IPS-20b (cell line): ENCODE measurements at regions not wholly inside any gene's neighbourhood (a gene's known extent, or its start where the extent isn't known, plus 50 kb on each side); places are given as distances from the start of the nearest gene placed in this dataset.

Experiments
- H3K27ac ChIP-seq: one replicate; pipeline ENCODE4 v1.5.1; 2013; ENCODE audit warnings: low read length
- H3K27me3 ChIP-seq: 2 replicates; pipeline ENCODE4 v1.6.1; 2013; ENCODE audit warnings: mild to moderate bottlenecking, low read length, inconsistent platforms; ENCODE audit not compliant: insufficient read depth
- H3K36me3 ChIP-seq: 2 replicates; pipeline ENCODE4 v1.6.1; 2013; ENCODE audit warnings: low read depth, mild to moderate bottlenecking, inconsistent platforms, low read length, moderate library complexity; ENCODE audit not compliant: insufficient read depth
- H3K4me1 ChIP-seq: 2 replicates; pipeline ENCODE4 v1.6.1; 2013; ENCODE audit warnings: mild to moderate bottlenecking, control low read depth, inconsistent platforms, low read length, moderate library complexity; ENCODE audit not compliant: insufficient read depth
- H3K4me3 ChIP-seq: 2 replicates; pipeline ENCODE4 v1.5.1; 2013; ENCODE audit warnings: mild to moderate bottlenecking, low read length, inconsistent platforms
- H3K9ac ChIP-seq: 2 replicates; pipeline ENCODE4 v1.6.1; 2013; ENCODE audit warnings: low read depth, mild to moderate bottlenecking, inconsistent platforms, low read length, moderate library complexity
- H3K9me3 ChIP-seq: 2 replicates; pipeline ENCODE4 v1.6.1; 2013; ENCODE audit warnings: mild to moderate bottlenecking, low read depth, low read length, inconsistent platforms; ENCODE audit not compliant: insufficient read depth

DNA sequence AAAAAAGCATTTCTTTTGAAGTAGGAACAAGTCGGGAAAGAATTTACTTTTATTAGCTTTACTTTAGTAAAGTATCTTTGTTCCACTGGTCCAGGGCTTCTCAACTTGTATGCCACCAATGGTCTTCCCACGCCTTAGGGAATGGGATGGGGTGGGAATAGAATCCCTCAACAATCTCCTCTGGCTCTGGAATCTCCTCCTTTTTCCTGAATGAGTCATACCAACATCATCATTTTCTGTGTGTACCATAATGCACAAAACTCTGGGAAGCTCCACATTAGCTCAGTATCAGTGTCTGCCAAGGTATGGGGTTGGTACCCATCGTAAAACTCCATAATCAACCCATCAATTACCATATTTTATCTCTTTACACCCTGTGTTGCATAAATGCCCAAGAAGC lies 159.4 kb upstream of the BMPER start:
- no peak overlapping the region for H3K27ac ChIP-seq
- H3K27me3 ChIP-seq: no peaks in the 10 kb centered on the region
- no peak overlapping the region for H3K9ac ChIP-seq
- H3K4me3 ChIP-seq: no peak overlapping the region
- H3K36me3 ChIP-seq: no peaks in the 10 kb centered on the region
- H3K9me3 ChIP-seq: no peaks in the 10 kb centered on the region
- peaks cover 4% of the 10 kb centered on the region for H3K4me1 ChIP-seq

DNA sequence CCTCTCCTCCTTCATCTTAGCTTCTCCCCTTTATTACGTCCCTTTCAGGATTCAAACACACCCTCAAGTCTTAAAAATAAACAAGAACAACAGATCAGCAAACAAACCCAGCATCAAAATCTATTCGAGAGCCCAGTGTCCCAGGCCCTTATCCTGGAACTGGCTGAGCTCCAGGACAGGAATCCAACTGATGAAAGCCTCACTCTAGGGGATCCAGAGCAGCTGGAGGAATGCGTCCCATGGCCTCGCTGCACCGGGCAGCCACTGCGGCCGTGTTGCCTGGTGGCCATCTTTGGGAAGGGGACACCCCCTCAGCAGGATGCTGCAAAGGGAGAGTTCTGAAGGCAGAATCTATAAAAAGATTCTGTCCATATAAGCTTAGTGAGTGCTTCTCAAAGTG lies 156.5 kb upstream of the BMPER start:
- Histone ChIP-seq H3K4me3 (no peak overlapping the region), H3K27ac (no peak overlapping the region), H3K9ac (no peak overlapping the region), H3K9me3 (no peaks in the 10 kb centered on the region), H3K36me3 (no peaks in the 10 kb centered on the region), H3K27me3 (no peaks in the 10 kb centered on the region), H3K4me1 (peaks cover 3% of the 10 kb centered on the region)

DNA sequence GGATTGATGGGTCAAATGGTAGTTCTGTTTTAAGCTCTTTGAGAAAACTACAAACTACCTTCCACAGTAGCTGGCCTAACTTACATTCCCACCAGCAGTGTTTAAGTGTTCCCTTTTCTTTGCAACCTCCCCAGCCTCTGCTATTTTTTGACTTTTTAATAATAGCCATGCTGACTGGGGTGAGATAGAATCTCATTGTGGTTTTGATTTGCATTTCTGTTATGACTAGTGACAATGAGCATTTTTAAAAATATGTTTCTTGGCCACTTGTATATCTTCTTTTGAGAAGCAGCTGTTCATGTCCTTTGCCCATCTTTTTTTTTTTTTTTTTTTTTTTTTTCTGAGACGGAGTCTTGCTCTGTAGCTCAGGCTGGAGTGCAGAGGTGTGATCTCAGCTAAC lies 155.2 kb upstream of the BMPER start:
- Histone ChIP-seq H3K27ac (no peak overlapping the region), H3K9me3 (no peaks in the 10 kb centered on the region), H3K4me1 (peaks cover 10% of the 10 kb centered on the region; the same call in 1 of the 2 replicates), H3K9ac (no peak overlapping the region), H3K27me3 (no peaks in the 10 kb centered on the region), H3K36me3 (no peaks in the 10 kb centered on the region), H3K4me3 (no peak overlapping the region)

DNA sequence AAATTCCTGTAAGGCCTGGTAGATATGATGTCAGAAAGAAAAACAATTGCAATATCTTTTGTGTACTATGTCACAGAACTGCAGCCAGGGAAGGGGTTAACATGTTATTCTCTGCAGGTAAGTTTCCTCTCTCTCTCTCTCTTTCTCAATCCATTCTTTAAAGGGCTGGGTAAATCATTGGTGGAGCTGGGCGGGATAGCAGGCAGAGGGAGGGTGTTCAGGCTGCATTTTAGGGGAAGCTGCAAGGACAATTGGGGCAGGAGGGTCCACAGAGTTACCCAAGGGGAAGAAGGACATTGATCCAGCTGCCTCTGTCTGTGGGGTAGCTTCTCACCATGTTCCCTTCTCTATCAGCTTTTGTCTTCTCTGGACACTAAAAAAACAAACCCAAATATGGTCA lies 153.9 kb upstream of the BMPER start:
- Histone ChIP-seq H3K36me3 (no peaks in the 10 kb centered on the region), H3K9me3 (no peaks in the 10 kb centered on the region), H3K27ac (no peak overlapping the region), H3K4me1 (peaks cover 10% of the 10 kb centered on the region; the same call in 1 of the 2 replicates), H3K27me3 (no peaks in the 10 kb centered on the region), H3K9ac (no peak overlapping the region), H3K4me3 (no peak overlapping the region)

DNA sequence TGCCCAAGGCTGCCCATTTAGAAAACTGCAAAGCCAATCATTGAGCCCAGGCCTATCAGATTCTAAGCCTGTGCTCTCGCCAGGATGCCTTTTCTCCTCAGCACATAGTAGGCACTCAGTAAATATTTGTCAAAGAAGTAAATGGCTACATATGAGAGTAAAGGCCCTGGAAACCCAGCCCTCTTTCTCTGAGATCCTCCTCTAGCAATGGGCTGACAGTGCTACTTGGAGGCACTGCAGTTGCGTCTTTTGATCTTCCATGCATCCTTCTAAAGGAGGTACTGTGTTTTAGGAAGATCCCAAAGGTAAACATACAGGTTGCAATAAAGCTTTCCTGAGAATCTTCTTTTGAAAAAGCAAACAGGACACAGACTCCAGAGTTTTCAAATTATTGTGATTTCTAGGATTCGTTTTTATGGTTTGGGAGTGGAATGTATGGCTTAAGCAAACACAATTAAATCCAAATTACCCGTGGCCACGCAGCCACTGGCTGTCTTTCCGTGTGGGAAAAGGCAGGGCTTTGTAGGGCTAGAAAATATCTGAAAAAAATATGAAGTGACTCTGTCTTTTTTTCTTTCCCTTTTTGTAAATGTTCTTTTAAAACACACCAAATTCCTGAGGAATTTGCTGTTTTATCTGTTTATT lies 151.3 kb upstream of the BMPER start:
- no peak overlapping the region for H3K4me3 ChIP-seq
- no peak overlapping the region for H3K27ac ChIP-seq
- H3K4me1 ChIP-seq: peaks cover 10% of the 10 kb centered on the region; the same call in 1 of the 2 replicates
- H3K27me3 ChIP-seq: no peaks in the 10 kb centered on the region
- no peaks in the 10 kb centered on the region for H3K9me3 ChIP-seq
- no peak overlapping the region for H3K9ac ChIP-seq
- H3K36me3 ChIP-seq: no peaks in the 10 kb centered on the region

DNA sequence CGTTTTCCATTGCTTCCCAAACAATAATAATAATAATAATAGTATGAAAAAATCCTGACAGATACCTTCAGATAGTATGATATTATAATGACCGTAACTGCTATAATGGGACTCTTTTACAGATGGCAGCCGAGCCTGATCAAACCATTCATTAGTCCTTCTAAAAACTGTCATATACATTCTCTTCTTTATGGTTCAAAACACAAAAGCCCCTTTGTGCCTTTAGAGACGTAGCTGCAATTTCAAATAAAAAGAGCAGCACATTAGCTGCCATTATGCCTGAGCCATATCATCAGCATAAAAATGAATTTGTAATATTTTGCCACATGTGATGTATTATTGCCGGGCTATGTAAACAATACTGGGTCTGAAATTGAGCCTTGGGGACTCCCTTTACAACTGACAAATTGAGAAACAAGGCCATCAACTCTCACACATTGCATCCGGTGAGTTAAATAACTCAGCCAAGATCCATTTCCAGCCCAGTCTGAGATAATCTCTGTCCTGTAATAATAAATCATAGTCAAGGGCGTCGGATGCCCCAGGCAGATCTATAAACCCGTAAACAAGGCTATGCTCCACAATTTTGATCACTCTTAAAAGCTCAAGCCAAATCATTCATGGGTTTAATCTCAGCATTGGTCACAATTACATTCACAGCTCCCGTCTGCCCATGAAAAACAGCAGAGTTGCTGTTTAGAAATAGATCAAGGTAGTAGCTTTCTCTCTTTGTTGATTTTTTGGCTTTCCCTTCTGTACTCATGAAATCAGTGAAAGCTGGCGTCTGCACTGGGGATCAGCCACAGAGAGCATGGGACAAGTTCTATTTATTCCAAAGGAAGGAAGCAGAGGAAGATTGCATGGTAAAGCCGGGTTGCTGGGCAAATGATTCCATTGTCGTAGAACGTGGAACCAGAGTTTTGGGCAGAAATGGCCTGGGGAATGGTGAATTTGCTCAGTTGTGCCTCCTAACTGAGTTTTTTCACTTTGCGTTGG lies 150.1 kb upstream of the BMPER start:
- H3K9me3 ChIP-seq: no peaks in the 10 kb centered on the region
- no peak overlapping the region for H3K27ac ChIP-seq
- H3K36me3 ChIP-seq: no peaks in the 10 kb centered on the region
- peaks cover 10% of the 10 kb centered on the region; the same call in 1 of the 2 replicates for H3K4me1 ChIP-seq
- no peak overlapping the region for H3K4me3 ChIP-seq
- no peaks in the 10 kb centered on the region for H3K27me3 ChIP-seq
- no peak overlapping the region for H3K9ac ChIP-seq

DNA sequence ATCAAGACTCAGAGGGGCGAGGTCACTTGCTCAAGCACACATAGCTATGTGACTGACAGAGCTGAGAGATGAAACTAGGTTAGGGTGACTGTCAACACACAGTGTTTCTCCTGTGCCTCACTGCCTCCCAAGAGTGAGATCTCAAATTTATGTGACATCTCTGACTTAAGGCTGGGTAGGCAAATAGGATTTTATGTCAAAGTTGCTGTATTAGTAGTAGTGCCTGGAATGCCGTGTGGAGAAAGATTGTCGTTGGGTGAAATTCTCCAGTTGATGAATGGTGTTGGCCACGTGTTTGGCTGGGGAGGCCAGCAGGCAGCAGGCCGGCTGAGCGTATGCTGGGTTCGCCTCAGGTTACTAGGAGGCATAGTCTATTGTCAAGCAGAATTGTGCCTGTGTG lies 148.3 kb upstream of the BMPER start:
- no peaks in the 10 kb centered on the region for H3K27me3 ChIP-seq
- H3K9ac ChIP-seq: no peak overlapping the region
- H3K4me3 ChIP-seq: no peak overlapping the region
- H3K27ac ChIP-seq: no peak overlapping the region
- peaks cover 8% of the 10 kb centered on the region; the same call in 1 of the 2 replicates for H3K4me1 ChIP-seq
- H3K36me3 ChIP-seq: no peaks in the 10 kb centered on the region
- no peaks in the 10 kb centered on the region for H3K9me3 ChIP-seq

DNA sequence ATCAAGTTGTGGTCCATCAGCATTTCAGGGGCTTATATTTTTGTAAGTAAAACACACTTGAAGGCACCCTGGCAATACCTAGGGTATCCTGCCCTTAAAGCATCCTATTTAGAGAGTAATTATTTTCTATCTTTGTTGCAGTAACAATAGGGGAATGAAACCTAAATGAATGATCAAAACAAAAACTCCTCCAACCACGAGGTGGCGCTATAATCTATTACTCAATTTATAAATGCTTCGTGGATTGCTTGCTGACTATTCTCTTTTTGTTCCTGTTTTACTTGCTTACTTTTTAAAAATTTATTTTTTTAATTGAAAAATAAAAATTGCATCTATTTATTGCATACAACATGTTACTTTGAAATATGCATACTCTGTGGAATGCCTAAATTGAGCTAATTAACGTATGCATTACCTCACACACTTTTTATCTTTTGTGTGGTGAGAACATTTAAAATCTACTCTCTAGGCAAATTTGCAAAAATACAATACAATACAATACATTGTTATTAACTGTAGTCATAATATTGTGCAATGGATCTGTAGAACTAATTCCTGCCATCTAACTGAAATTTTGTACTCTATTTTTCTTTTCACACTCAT lies 147.7 kb upstream of the BMPER start:
- no peak overlapping the region for H3K27ac ChIP-seq
- H3K27me3 ChIP-seq: no peaks in the 10 kb centered on the region
- no peak overlapping the region for H3K4me3 ChIP-seq
- H3K9me3 ChIP-seq: no peaks in the 10 kb centered on the region
- no peaks in the 10 kb centered on the region for H3K36me3 ChIP-seq
- H3K4me1 ChIP-seq: peaks cover 13% of the 10 kb centered on the region; the same call in 1 of the 2 replicates
- no peak overlapping the region for H3K9ac ChIP-seq

DNA sequence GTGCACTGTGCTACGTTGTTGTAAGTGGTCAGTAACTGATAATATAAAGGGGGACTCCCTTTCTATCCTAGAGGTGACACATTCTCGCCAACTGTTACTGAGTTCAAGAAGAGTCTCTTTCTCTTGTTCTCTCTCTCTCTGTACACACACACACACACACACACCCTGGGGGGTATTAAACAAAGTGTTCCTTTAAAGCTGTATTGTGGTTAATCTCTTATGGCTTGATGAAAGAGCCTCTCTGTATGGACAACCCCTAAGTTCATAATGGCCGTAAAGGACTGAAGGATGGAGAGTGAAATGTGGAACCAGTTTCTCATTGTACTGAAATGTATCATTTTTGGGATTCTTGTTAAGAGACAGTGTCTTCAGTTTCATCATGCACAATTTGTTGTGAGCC lies 145.2 kb upstream of the BMPER start:
- H3K36me3 ChIP-seq: no peaks in the 10 kb centered on the region
- no peaks in the 10 kb centered on the region for H3K27me3 ChIP-seq
- no peak overlapping the region for H3K9ac ChIP-seq
- no peak overlapping the region for H3K4me3 ChIP-seq
- H3K4me1 ChIP-seq: peaks cover 6% of the 10 kb centered on the region; the same call in 1 of the 2 replicates
- H3K9me3 ChIP-seq: no peaks in the 10 kb centered on the region
- no peak overlapping the region for H3K27ac ChIP-seq

DNA sequence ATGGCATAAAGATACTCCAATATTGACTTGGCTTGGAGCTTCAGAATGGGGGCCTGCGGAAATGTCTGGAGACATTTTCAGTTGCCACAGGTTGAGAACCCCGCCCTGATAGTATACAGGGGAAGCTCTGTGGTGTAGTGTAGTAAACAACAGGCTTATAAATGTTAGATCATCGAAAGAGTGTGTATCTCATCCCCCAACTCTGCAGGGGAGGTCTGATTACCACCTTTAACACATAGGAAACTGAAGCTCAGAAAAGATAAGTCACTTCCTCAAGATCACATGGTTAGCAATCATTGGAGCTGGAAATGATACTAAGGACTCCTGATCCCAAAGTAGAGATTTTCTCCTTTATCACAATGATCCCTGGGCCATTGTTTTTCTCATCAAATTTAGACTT lies 144.5 kb upstream of the BMPER start:
- Histone ChIP-seq H3K27ac (no peak overlapping the region), H3K9me3 (no peaks in the 10 kb centered on the region), H3K9ac (no peak overlapping the region), H3K4me3 (no peak overlapping the region), H3K36me3 (no peaks in the 10 kb centered on the region), H3K27me3 (no peaks in the 10 kb centered on the region), H3K4me1 (peaks cover 6% of the 10 kb centered on the region; the same call in 1 of the 2 replicates)

DNA sequence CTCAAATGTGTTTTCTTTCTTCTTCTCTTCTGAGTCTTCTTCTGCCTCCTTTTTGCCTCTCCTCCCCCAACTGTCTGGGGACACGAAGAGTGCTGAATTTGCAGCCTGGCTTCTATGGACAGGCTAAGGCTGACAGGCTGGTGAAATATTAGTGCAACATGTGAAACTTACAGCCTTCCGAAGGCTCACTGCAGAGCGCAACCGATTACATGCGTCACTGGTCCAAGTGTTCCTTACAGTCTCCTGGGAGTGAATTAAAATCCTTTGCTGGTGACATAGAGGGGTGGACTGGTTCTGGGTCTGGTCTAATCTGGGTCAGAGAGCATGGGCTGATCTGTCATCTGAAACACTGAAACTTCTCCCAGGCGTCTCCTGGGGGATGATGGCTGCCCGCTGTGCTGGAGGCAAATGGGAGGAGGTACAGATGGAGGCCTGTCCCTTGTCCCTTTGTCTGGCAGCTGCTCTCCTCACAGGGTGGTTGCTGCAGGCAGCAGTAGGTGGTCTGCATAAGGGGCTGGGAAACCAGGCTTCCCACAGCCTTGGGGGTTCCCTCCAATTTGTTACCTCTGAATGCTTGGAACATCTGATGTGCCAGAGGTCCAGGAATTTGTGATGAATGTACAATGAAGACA lies 143.8 kb upstream of the BMPER start:
- no peak overlapping the region for H3K27ac ChIP-seq
- H3K27me3 ChIP-seq: no peaks in the 10 kb centered on the region
- peaks cover 6% of the 10 kb centered on the region; the same call in 1 of the 2 replicates for H3K4me1 ChIP-seq
- no peaks in the 10 kb centered on the region for H3K36me3 ChIP-seq
- H3K9ac ChIP-seq: no peak overlapping the region
- H3K4me3 ChIP-seq: no peak overlapping the region
- H3K9me3 ChIP-seq: no peaks in the 10 kb centered on the region
